H1 (cell line): ENCODE measurements at regions not wholly inside any gene's neighbourhood (a gene's known extent, or its start where the extent isn't known, plus 50 kb on each side); places are given as distances from the start of the nearest gene placed in this dataset.

Experiments used
- ASH2L ChIP-seq: fragments of 200-600, 300-600 bp; sonication (generic); IDR thresholded peaks from one replicate; pipeline ENCODE4 v1.7.1; 2017; ENCODE audit warnings: low read length
- CTBP2 ChIP-seq: IDR thresholded peaks from 2 replicates; pipeline ENCODE4 v1.7.0; 2011; ENCODE audit warnings: borderline replicate concordance, mild to moderate bottlenecking, moderate library complexity, mixed read lengths, low read length; ENCODE audit not compliant: insufficient read depth, insufficient read length
- CTCF ChIP-seq, 3 experiments: IDR thresholded peaks; 1 replicate in 2 of 3; 2 replicates in 1 of 3; pipeline versions ENCODE4 v1.5.1 to v1.6.1; 2011; ENCODE audit warnings: low read length in 3 of 3, mild to moderate bottlenecking in 3 of 3, inconsistent platforms in 2 of 3, low read depth in 1 of 3, moderate library complexity in 1 of 3; ENCODE audit not compliant: insufficient read depth in 1 of 3; ENCODE audit errors: control extremely low read depth in 1 of 3
- EZH2 ChIP-seq: fragments of 200-600 bp; sonication (generic); IDR thresholded peaks from 2 replicates; pipeline ENCODE4 v1.7.1; 2012; ENCODE audit warnings: low read depth, mild to moderate bottlenecking, moderate library complexity, low read length, inconsistent platforms; ENCODE audit not compliant: severe bottlenecking
- HDAC2 ChIP-seq, 2 experiments: fragments of 300-600 bp in 1 of 2; sonication (generic) in 1 of 2; IDR thresholded peaks; 2 replicates each; pipeline ENCODE4 v1.6.1; 2011 to 2012; ENCODE audit warnings: low read depth in 2 of 2, low read length in 2 of 2, mild to moderate bottlenecking in 2 of 2, moderate library complexity in 2 of 2, borderline replicate concordance in 1 of 2, inconsistent platforms in 1 of 2
- HDAC6 ChIP-seq: IDR thresholded peaks from one replicate; pipeline ENCODE4 v1.7.1; 2012; ENCODE audit warnings: low read depth, mild to moderate bottlenecking, inconsistent platforms, low read length, moderate library complexity
- POLR2A ChIP-seq, 2 experiments: IDR thresholded peaks; 1 replicate in 1 of 2; 2 replicates in 1 of 2; pipeline ENCODE4 v1.6.1; 2011; ENCODE audit warnings: low read depth in 2 of 2, low read length in 2 of 2, mild to moderate bottlenecking in 2 of 2; ENCODE audit errors: control extremely low read depth in 1 of 2
- POLR2AphosphoS5 ChIP-seq: IDR thresholded peaks from 2 replicates; pipeline ENCODE4 v1.6.1; 2011; ENCODE audit warnings: low read depth, low read length
- RNF2 ChIP-seq: fragments of 200-900, 300-1000 bp; sonication (generic); IDR thresholded peaks from 2 replicates; pipeline ENCODE4 v1.7.1; 2016; ENCODE audit warnings: borderline replicate concordance, low read depth, mild to moderate bottlenecking, antibody characterized with exemption, low read length; ENCODE audit not compliant: poor library complexity, severe bottlenecking; ENCODE audit errors: missing control alignments
- SAP30 ChIP-seq: fragments of 300-600 bp; sonication (generic); IDR thresholded peaks from 2 replicates; pipeline ENCODE4 v1.7.1; 2012; ENCODE audit warnings: low read length, moderate library complexity, mild to moderate bottlenecking, inconsistent platforms; ENCODE audit not compliant: insufficient read depth, insufficient replicate concordance
- SIN3A ChIP-seq, 2 experiments: IDR thresholded peaks in 1 of 2; conservative IDR thresholded peaks in 1 of 2; 2 replicates each; pipeline ENCODE4 v1.6.1; 2011 to 2012; ENCODE audit warnings: low read length in 2 of 2, improper control_type of control experiment in 1 of 2, low read depth in 1 of 2, mild to moderate bottlenecking in 1 of 2
- SP1 ChIP-seq: IDR thresholded peaks from 2 replicates; pipeline ENCODE4 v1.6.1; 2011; ENCODE audit warnings: low read depth, low read length
- TEAD4 ChIP-seq: IDR thresholded peaks from 2 replicates; pipeline ENCODE4 v1.6.1; 2012; ENCODE audit warnings: low read depth, low read length, inconsistent platforms, mixed read lengths
- ZNF274 ChIP-seq: IDR thresholded peaks from 2 replicates; pipeline ENCODE4 v1.7.0; 2012; ENCODE audit warnings: low read length, borderline replicate concordance; ENCODE audit errors: extremely low read depth

DNA sequence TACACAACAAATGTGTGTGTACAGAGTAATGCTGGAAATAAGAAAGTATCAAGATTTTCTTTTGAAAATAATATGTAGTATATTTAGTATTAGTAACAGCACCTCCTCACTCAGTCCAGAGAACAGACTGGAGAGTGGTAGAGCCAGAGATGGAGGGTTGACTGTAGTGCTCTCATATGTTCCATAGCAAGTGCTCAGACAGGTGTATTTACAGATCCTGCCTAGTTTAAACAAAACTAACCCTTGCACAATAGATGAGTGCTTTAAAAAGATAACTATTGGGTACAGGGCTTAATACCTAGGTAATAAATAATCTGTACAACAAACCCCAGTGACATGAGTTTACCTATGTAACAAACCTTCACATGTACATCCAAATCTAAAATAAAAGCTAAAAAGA lies 381.0 kb upstream of the EMCN start:
- TF ChIP-seq CTCF (IDR thresholded peaks at IDR 0.05; ENCODE audit: control extremely low read depth in 1 of 3, insufficient read depth in 1 of 3, low read depth in 1 of 3, low read length in 3 of 3), result no peak
- no peak for TF ChIP-seq POLR2A (IDR thresholded peaks at IDR 0.05; ENCODE audit: control extremely low read depth in 1 of 2, low read depth in 2 of 2, low read length in 2 of 2)
- no peak for TF ChIP-seq SIN3A (conservative IDR thresholded peaks at IDR 0.05 in 1 of 2, IDR thresholded peaks at IDR 0.05 in 1 of 2; ENCODE audit: low read depth in 1 of 2, low read length in 2 of 2)
- TF ChIP-seq POLR2AphosphoS5, result no peak
- no peak for TF ChIP-seq SAP30
- no peak for TF ChIP-seq TEAD4
- no peak for TF ChIP-seq HDAC6
- TF ChIP-seq EZH2, result no peak
- no peak for TF ChIP-seq HDAC2 (IDR thresholded peaks at IDR 0.05; ENCODE audit: borderline replicate concordance in 1 of 2, low read depth in 2 of 2, low read length in 2 of 2)
- TF ChIP-seq ASH2L, result no peak
- TF ChIP-seq SP1, result no peak
- no peak for TF ChIP-seq RNF2
- no peak for TF ChIP-seq CTBP2
- TF ChIP-seq ZNF274, result no peak
